Dedifferentiated amniotic fluid mesenchymal stem cell (primary cell): ENCODE measurements at regions not wholly inside any gene's neighbourhood (a gene's known extent, or its start where the extent isn't known, plus 50 kb on each side); places are given as distances from the start of the nearest gene placed in this dataset.
A peak's percentile ranks its signal among the peaks of the same experiment; 100 is the strongest.
"Not testable (repeated sequence)": the region's sequence is repeated elsewhere in the genome, so short reads cannot be mapped to it uniquely, and the experiment has no call there.

ENCODE experiments used
- DNase-seq: peaks from one replicate; pipeline ENCODE4 v3.0.0-alpha.2; 2016; ENCODE audit errors: extremely low spot score

- DNase-seq: no peak
Measured at GRCh38 chr12:25384038-25384892, 133.5 kb upstream of the KRAS start.

- no peak for DNase-seq
Measured at GRCh38 chr12:25382311-25383106, 131.8 kb upstream of the KRAS start.

GRCh38 chr12:25377469-25378177 is 126.9 kb upstream of the KRAS start:
- DNase-seq: peak; percentile 25

- DNase-seq: no peak
Measured at GRCh38 chr12:25376985-25377384, 126.3 kb upstream of the KRAS start.

GRCh38 chr12:25376407-25376806 is 125.7 kb upstream of the KRAS start:
- DNase-seq: no peak

GRCh38 chr12:25372969-25373817 is 122.5 kb upstream of the KRAS start:
- DNase-seq: no peak

GRCh38 chr12:25372002-25372401 is 121.3 kb upstream of the KRAS start:
- peak; percentile 36 for DNase-seq

- no peak for DNase-seq
Measured at GRCh38 chr12:25368557-25368956, 117.8 kb upstream of the KRAS start.

- no peak for DNase-seq
Measured at GRCh38 chr12:25366122-25366521, 115.4 kb upstream of the KRAS start.

- no peak for DNase-seq
Measured at GRCh38 chr12:25365340-25365730, 114.6 kb upstream of the KRAS start.

GRCh38 chr12:25364529-25365339 is 114.0 kb upstream of the KRAS start:
- DNase-seq: no peak

- DNase-seq: no peak
Measured at GRCh38 chr12:25362646-25363045, 111.9 kb upstream of the KRAS start.

GRCh38 chr12:25361511-25361910 is 110.8 kb upstream of the KRAS start:
- DNase-seq: no peak

GRCh38 chr12:25357595-25357994 is 106.9 kb upstream of the KRAS start:
- DNase-seq: no peak

GRCh38 chr12:25352942-25353341 is 102.2 kb upstream of the KRAS start:
- DNase-seq: not testable (repeated sequence)

GRCh38 chr12:25352083-25352918 is 101.6 kb upstream of the KRAS start:
- DNase-seq: no peak

- DNase-seq: no peak
Measured at GRCh38 chr12:25348593-25348895, 97.8 kb upstream of the KRAS start.

- no peak for DNase-seq
Measured at GRCh38 chr12:25347716-25348592, 97.2 kb upstream of the KRAS start.

- not testable (repeated sequence) for DNase-seq
Measured at GRCh38 chr12:25341877-25342276, 91.1 kb upstream of the KRAS start.
